Calu3 (cell line): ENCODE measurements at regions not wholly inside any gene's neighbourhood (a gene's known extent, or its start where the extent isn't known, plus 50 kb on each side); places are given as distances from the start of the nearest gene placed in this dataset.

Experiments used
- BruUV-seq: library from RNA; stranded (reverse); fragments of 400-500 nt; replicated peaks from 2 replicates; lab custom pipeline; 2021; lab: Mats Ljungman, UMichigan
- CTCF ChIA-PET: fragments of 300-600 bp; sonication (Branson Sonifier 250); formaldehyde crosslinking; loops from one replicate; lab custom pipeline; 2022; ENCODE audit warnings: antibody characterized with exemption; lab: Charles Lee
- DNase-seq: peaks from one replicate; pipeline ENCODE4 v3.0.0; 2022
- H3K27ac Mint-ChIP-seq: one replicate; pipeline ENCODE4 v1.8.0; 2022; ENCODE audit warnings: mixed read lengths; ENCODE audit not compliant: unreplicated experiment
- H3K27me3 Mint-ChIP-seq: one replicate; pipeline ENCODE4 v1.8.0; 2022; ENCODE audit warnings: mixed read lengths; ENCODE audit not compliant: unreplicated experiment
- H3K36me3 Mint-ChIP-seq: one replicate; pipeline ENCODE4 v1.8.0; 2022; ENCODE audit warnings: mild to moderate bottlenecking, moderate library complexity, mixed read lengths; ENCODE audit not compliant: insufficient read depth, unreplicated experiment
- H3K4me1 Mint-ChIP-seq: one replicate; pipeline ENCODE4 v1.8.0; 2022; ENCODE audit warnings: mild to moderate bottlenecking, low read depth, mixed read lengths; ENCODE audit not compliant: unreplicated experiment
- H3K4me3 Mint-ChIP-seq: one replicate; pipeline ENCODE4 v1.8.0; 2022; ENCODE audit warnings: mild to moderate bottlenecking, low read depth, moderate library complexity, mixed read lengths; ENCODE audit not compliant: unreplicated experiment
- H3K9me3 Mint-ChIP-seq: one replicate; pipeline ENCODE4 v1.8.0; 2022; ENCODE audit warnings: low read depth, mixed read lengths; ENCODE audit not compliant: unreplicated experiment
- CTCF ChIP-seq: fragments of 200-600 bp; IDR thresholded peaks from one replicate; pipeline ENCODE4 v1.8.0; 2022; ENCODE audit warnings: antibody characterized with exemption; ENCODE audit not compliant: unreplicated experiment
- intact Hi-C: fragments of 100-400 bp; cut with micrococcal nuclease; formaldehyde crosslinking; loops from one replicate; pipeline ENCODE4 v1.10.0; 2022; ENCODE audit not compliant: unreplicated experiment

- no peak for DNase-seq
- Mint-ChIP-seq H3K9me3 (no peaks in the 10 kb centered on the region), H3K36me3 (no peaks in the 10 kb centered on the region), H3K4me1 (no peaks in the 10 kb centered on the region), H3K27me3 (peaks cover 26% of the 10 kb centered on the region), H3K4me3 (no peak overlapping the region), H3K27ac (no peak overlapping the region)
- no peak for TF ChIP-seq CTCF
- CTCF ChIA-PET, result no interaction called here
- intact Hi-C loops, result no loop called here
- no TSS peak for BruUV-seq
Measured at GRCh38 chr9:22693156-22693555, 246.5 kb downstream of the DMRTA1 start.

- H3K9me3 Mint-ChIP-seq, result no peaks in the 10 kb centered on the region
- intact Hi-C loops, result no loop called here
- H3K4me1 Mint-ChIP-seq, result no peaks in the 10 kb centered on the region
- H3K27ac Mint-ChIP-seq, result no peak overlapping the region
- no peak for DNase-seq
- BruUV-seq, result no TSS peak
- H3K36me3 Mint-ChIP-seq, result no peaks in the 10 kb centered on the region
- no peak for TF ChIP-seq CTCF
- no peaks in the 10 kb centered on the region for H3K27me3 Mint-ChIP-seq
- CTCF ChIA-PET, result interaction anchor here (0.6 kb wide), 1 partner anchor 720 kb away, joined by 4 read pairs; no protein-coding TSS in a partner anchor
- H3K4me3 Mint-ChIP-seq, result no peak overlapping the region
Measured at GRCh38 chr9:22700171-22700570, 253.5 kb downstream of the DMRTA1 start.

GRCh38 chr9:22718653-22719052 is 272.0 kb downstream of the DMRTA1 start:
- H3K27me3 Mint-ChIP-seq, result no peaks in the 10 kb centered on the region
- intact Hi-C loops, result no loop called here
- TF ChIP-seq CTCF, result no peak
- no TSS peak for BruUV-seq
- H3K4me1 Mint-ChIP-seq, result no peaks in the 10 kb centered on the region
- no peak overlapping the region for H3K27ac Mint-ChIP-seq
- H3K9me3 Mint-ChIP-seq, result no peaks in the 10 kb centered on the region
- no peak for DNase-seq
- CTCF ChIA-PET, result interaction anchor here (0.5 kb wide), 1 partner anchor 12 kb away, joined by 3 read pairs; no protein-coding TSS in a partner anchor
- H3K4me3 Mint-ChIP-seq, result no peak overlapping the region
- H3K36me3 Mint-ChIP-seq, result no peaks in the 10 kb centered on the region

GRCh38 chr9:22722492-22722891 is 275.9 kb downstream of the DMRTA1 start:
- no peaks in the 10 kb centered on the region for H3K9me3 Mint-ChIP-seq
- no TSS peak for BruUV-seq
- H3K36me3 Mint-ChIP-seq, result no peaks in the 10 kb centered on the region
- CTCF ChIA-PET, result no interaction called here
- intact Hi-C loops, result no loop called here
- no peaks in the 10 kb centered on the region for H3K27me3 Mint-ChIP-seq
- no peak overlapping the region for H3K4me3 Mint-ChIP-seq
- TF ChIP-seq CTCF, result no peak
- no peaks in the 10 kb centered on the region for H3K4me1 Mint-ChIP-seq
- no peak overlapping the region for H3K27ac Mint-ChIP-seq
- DNase-seq, result no peak
